ENCODE measurements at regions not wholly inside any gene's neighbourhood (a gene's known extent, or its start where the extent isn't known, plus 50 kb on each side); places are given as distances from the start of the nearest gene placed in this dataset.

DNA sequence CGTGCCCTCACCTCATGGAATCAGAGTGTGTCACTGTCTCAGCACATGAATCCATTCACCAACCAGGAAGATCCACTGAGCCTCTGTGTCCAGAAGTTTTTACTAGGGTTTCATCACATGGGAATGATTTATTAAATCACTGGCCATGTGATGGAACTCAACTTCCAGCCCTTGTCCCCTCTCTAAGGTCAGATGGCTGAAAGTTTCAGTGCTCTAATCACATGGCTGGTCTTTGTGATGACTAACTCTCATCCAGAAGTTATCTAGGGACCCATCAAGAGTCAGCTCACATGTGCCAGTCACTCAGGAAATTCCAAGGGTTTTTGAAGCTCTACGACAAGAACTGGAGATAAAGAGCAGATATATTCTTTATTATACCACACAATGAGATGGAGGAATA lies 140.5 kb upstream of the GYPC start:
- TF ChIP-seq, protein P1, sequence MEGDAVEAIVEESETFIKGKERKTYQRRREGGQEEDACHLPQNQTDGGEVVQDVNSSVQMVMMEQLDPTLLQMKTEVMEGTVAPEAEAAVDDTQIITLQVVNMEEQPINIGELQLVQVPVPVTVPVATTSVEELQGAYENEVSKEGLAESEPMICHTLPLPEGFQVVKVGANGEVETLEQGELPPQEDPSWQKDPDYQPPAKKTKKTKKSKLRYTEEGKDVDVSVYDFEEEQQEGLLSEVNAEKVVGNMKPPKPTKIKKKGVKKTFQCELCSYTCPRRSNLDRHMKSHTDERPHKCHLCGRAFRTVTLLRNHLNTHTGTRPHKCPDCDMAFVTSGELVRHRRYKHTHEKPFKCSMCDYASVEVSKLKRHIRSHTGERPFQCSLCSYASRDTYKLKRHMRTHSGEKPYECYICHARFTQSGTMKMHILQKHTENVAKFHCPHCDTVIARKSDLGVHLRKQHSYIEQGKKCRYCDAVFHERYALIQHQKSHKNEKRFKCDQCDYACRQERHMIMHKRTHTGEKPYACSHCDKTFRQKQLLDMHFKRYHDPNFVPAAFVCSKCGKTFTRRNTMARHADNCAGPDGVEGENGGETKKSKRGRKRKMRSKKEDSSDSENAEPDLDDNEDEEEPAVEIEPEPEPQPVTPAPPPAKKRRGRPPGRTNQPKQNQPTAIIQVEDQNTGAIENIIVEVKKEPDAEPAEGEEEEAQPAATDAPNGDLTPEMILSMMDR (IDR thresholded peaks at IDR 0.05): no peak
- no peak for TF ChIP-seq POLR2A (IDR thresholded peaks at IDR 0.05)
